ENCODE measurements at regions not wholly inside any gene's neighbourhood (a gene's known extent, or its start where the extent isn't known, plus 50 kb on each side); places are given as distances from the start of the nearest gene placed in this dataset.
"Not testable (repeated sequence)": the region's sequence is repeated elsewhere in the genome, so short reads cannot be mapped to it uniquely, and the experiment has no call there.

GRCh38 chr6:164720-165119, 127.6 kb upstream of the DUSP22 start:
- Histone ChIP-seq H3K27me3 (ENCODE audit: insufficient read depth, low read length) (no peaks in the 10 kb centered on the region), H3K9me3 (ENCODE audit: insufficient read depth, low read depth, low read length) (no peaks in the 10 kb centered on the region), H3K9ac (ENCODE audit: low read depth, low read length) (no peak overlapping the region), H3K27ac (ENCODE audit: low read length) (no peak overlapping the region), H3K4me1 (ENCODE audit: insufficient read depth, low read length) (no peaks in the 10 kb centered on the region), H3K36me3 (ENCODE audit: insufficient read depth, low read depth, low read length) (no peaks in the 10 kb centered on the region), H3K4me3 (ENCODE audit: low read length) (no peak overlapping the region)

- no peaks in the 10 kb centered on the region for H3K4me1 ChIP-seq (ENCODE audit: insufficient read depth, low read length)
- no peak overlapping the region for H3K27ac ChIP-seq (ENCODE audit: low read length)
- no peak overlapping the region for H3K4me3 ChIP-seq (ENCODE audit: low read length)
- no peaks in the 10 kb centered on the region for H3K9me3 ChIP-seq (ENCODE audit: insufficient read depth, low read depth, low read length)
- no peaks in the 10 kb centered on the region for H3K27me3 ChIP-seq (ENCODE audit: insufficient read depth, low read length)
- no peak overlapping the region for H3K9ac ChIP-seq (ENCODE audit: low read depth, low read length)
- no peaks in the 10 kb centered on the region for H3K36me3 ChIP-seq (ENCODE audit: insufficient read depth, low read depth, low read length)
Observed at GRCh38 chr6:165263-165662, 127.0 kb upstream of the DUSP22 start.

DNA sequence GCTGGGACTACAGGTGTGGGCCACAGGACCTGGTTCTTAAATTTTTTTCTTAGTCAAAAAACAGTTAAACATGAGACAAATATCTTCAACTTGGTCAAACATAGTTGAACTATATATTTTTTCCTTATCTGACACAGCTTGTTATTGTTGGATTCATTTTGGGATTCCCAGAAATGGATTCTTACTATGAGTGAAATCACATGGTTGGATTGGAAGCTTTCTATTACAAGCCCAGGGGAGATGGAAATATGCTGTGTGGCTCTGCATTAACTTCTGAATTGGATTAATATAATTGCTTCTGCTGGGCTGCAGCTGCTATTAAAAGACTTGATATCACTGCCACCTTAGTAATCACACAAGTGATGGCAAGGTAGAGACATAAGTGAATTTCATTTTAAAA, 126.4 kb upstream of the DUSP22 start:
- no peaks in the 10 kb centered on the region for H3K36me3 ChIP-seq (ENCODE audit: insufficient read depth, low read depth, low read length)
- H3K27ac ChIP-seq (ENCODE audit: low read length), result no peak overlapping the region

GRCh38 chr6:168865-169455, 123.3 kb upstream of the DUSP22 start:
- no peaks in the 10 kb centered on the region for H3K9me3 ChIP-seq (ENCODE audit: insufficient read depth, low read depth, low read length)
- H3K4me1 ChIP-seq (ENCODE audit: insufficient read depth, low read length), result no peaks in the 10 kb centered on the region
- no peaks in the 10 kb centered on the region for H3K27me3 ChIP-seq (ENCODE audit: insufficient read depth, low read length)
- no peak overlapping the region for H3K9ac ChIP-seq (ENCODE audit: low read depth, low read length)
- no peak overlapping the region for H3K4me3 ChIP-seq (ENCODE audit: low read length)
- no peak overlapping the region for H3K27ac ChIP-seq (ENCODE audit: low read length)
- H3K36me3 ChIP-seq (ENCODE audit: insufficient read depth, low read depth, low read length), result no peaks in the 10 kb centered on the region

More for the DNA sequence above, 126.4 kb upstream of the DUSP22 start:
- Histone ChIP-seq H3K9me3 (ENCODE audit: insufficient read depth, low read depth, low read length) (no peaks in the 10 kb centered on the region), H3K9ac (ENCODE audit: low read depth, low read length) (no peak overlapping the region), H3K4me1 (ENCODE audit: insufficient read depth, low read length) (no peaks in the 10 kb centered on the region), H3K4me3 (ENCODE audit: low read length) (no peak overlapping the region), H3K27me3 (ENCODE audit: insufficient read depth, low read length) (no peaks in the 10 kb centered on the region)

- H3K27ac ChIP-seq (ENCODE audit: low read length), result no peak overlapping the region
Observed at GRCh38 chr6:174036-174435, 118.3 kb upstream of the DUSP22 start.

GRCh38 chr6:175680-176079, 116.6 kb upstream of the DUSP22 start:
- Histone ChIP-seq H3K36me3 (ENCODE audit: insufficient read depth, low read depth, low read length) (no peaks in the 10 kb centered on the region), H3K4me1 (ENCODE audit: insufficient read depth, low read length) (no peaks in the 10 kb centered on the region), H3K9me3 (ENCODE audit: insufficient read depth, low read depth, low read length) (peaks cover 13% of the 10 kb centered on the region; the same call in 1 of the 2 replicates), H3K27me3 (ENCODE audit: insufficient read depth, low read length) (no peaks in the 10 kb centered on the region), H3K9ac (ENCODE audit: low read depth, low read length) (no peak overlapping the region), H3K4me3 (ENCODE audit: low read length) (no peak overlapping the region), H3K27ac (ENCODE audit: low read length) (no peak overlapping the region)

More at GRCh38 chr6:174036-174435, 118.3 kb upstream of the DUSP22 start:
- no peaks in the 10 kb centered on the region for H3K27me3 ChIP-seq (ENCODE audit: insufficient read depth, low read length)
- no peaks in the 10 kb centered on the region for H3K36me3 ChIP-seq (ENCODE audit: insufficient read depth, low read depth, low read length)
- no peak overlapping the region for H3K4me3 ChIP-seq (ENCODE audit: low read length)
- peaks cover 13% of the 10 kb centered on the region; the same call in 1 of the 2 replicates for H3K9me3 ChIP-seq (ENCODE audit: insufficient read depth, low read depth, low read length)
- H3K4me1 ChIP-seq (ENCODE audit: insufficient read depth, low read length), result no peaks in the 10 kb centered on the region
- H3K9ac ChIP-seq (ENCODE audit: low read depth, low read length), result no peak overlapping the region

DNA sequence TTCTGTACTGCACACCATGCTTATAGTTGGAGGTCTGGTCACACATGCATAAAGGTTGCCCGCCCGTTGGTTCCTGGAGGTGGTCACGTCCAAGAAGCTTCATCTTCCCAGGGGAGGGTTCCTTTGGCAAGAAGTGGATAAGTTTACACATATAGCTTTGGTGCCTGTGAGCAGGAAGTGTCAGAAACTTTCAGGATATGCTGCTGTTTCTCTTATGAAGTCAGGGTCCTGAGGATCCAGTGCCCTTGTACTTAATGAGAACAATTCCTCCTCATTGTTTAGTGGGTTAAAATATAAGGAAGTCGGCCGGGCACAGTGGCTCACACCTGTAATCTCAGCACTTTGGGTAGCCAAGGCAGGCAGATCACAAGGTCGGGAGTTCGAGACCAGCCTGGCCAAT, 115.5 kb upstream of the DUSP22 start:
- Histone ChIP-seq H3K4me3 (ENCODE audit: low read length) (no peak overlapping the region), H3K27ac (ENCODE audit: low read length) (no peak overlapping the region), H3K9me3 (ENCODE audit: insufficient read depth, low read depth, low read length) (peaks cover 13% of the 10 kb centered on the region; the same call in 1 of the 2 replicates), H3K4me1 (ENCODE audit: insufficient read depth, low read length) (no peaks in the 10 kb centered on the region), H3K27me3 (ENCODE audit: insufficient read depth, low read length) (no peaks in the 10 kb centered on the region), H3K9ac (ENCODE audit: low read depth, low read length) (no peak overlapping the region), H3K36me3 (ENCODE audit: insufficient read depth, low read depth, low read length) (no peaks in the 10 kb centered on the region)

GRCh38 chr6:178119-178518, 114.2 kb upstream of the DUSP22 start:
- Histone ChIP-seq H3K36me3 (ENCODE audit: insufficient read depth, low read depth, low read length) (no peaks in the 10 kb centered on the region), H3K4me1 (ENCODE audit: insufficient read depth, low read length) (no peaks in the 10 kb centered on the region), H3K27ac (ENCODE audit: low read length) (no peak overlapping the region), H3K9me3 (ENCODE audit: insufficient read depth, low read depth, low read length) (peaks cover 13% of the 10 kb centered on the region; the same call in 1 of the 2 replicates), H3K27me3 (ENCODE audit: insufficient read depth, low read length) (no peaks in the 10 kb centered on the region), H3K9ac (ENCODE audit: low read depth, low read length) (no peak overlapping the region), H3K4me3 (ENCODE audit: low read length) (no peak overlapping the region)

- not testable (repeated sequence) for H3K36me3 ChIP-seq (ENCODE audit: insufficient read depth, low read depth, low read length); H3K4me3 ChIP-seq (ENCODE audit: low read length); H3K9ac ChIP-seq (ENCODE audit: low read depth, low read length); H3K4me1 ChIP-seq (ENCODE audit: insufficient read depth, low read length); H3K27ac ChIP-seq (ENCODE audit: low read length); H3K27me3 ChIP-seq (ENCODE audit: insufficient read depth, low read length)
- peaks cover 13% of the 10 kb centered on the region; the same call in 1 of the 2 replicates for H3K9me3 ChIP-seq (ENCODE audit: insufficient read depth, low read depth, low read length)
Observed at GRCh38 chr6:178929-179328, 113.4 kb upstream of the DUSP22 start.

GRCh38 chr6:179340-179950, 112.8 kb upstream of the DUSP22 start:
- Histone ChIP-seq H3K27me3 (ENCODE audit: insufficient read depth, low read length) (no peaks in the 10 kb centered on the region), H3K4me1 (ENCODE audit: insufficient read depth, low read length) (no peaks in the 10 kb centered on the region), H3K9ac (ENCODE audit: low read depth, low read length) (no peak overlapping the region)

DNA sequence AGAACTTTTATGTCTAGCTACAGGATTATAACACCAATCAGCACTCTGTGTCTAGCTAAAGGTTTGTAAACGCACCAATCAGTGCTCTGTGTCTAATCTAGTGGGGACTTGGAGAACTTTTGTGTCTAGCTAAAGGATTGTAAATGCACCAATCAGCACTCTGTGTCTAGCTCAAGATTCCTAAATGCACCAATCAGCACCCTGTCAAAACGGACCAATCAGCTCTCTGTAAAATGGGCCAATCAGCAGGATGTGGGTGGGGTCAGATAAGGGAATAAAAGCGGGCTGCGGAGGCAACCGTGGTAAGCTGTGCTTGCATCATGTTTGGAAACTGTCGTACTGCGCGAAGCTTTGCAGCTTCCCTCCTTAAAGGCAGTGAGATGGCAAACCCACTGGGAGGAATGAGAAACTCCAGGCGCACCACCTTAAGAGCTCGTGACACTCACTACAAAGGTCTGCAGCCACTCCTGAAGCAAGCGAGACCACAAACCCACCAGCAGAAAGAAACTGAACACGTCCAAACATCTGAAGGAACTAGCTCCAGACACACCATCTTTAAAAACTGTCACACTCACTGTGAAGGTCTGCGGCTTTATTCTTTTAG, 112.1 kb upstream of the DUSP22 start:
- H3K9ac ChIP-seq (ENCODE audit: low read depth, low read length); H3K27me3 ChIP-seq (ENCODE audit: insufficient read depth, low read length); H3K36me3 ChIP-seq (ENCODE audit: insufficient read depth, low read depth, low read length); H3K27ac ChIP-seq (ENCODE audit: low read length); H3K4me3 ChIP-seq (ENCODE audit: low read length); H3K4me1 ChIP-seq (ENCODE audit: insufficient read depth, low read length): not testable (repeated sequence)
- peaks cover 13% of the 10 kb centered on the region; the same call in 1 of the 2 replicates for H3K9me3 ChIP-seq (ENCODE audit: insufficient read depth, low read depth, low read length)

More at GRCh38 chr6:179340-179950, 112.8 kb upstream of the DUSP22 start:
- Histone ChIP-seq H3K36me3 (ENCODE audit: insufficient read depth, low read depth, low read length) (no peaks in the 10 kb centered on the region), H3K4me3 (ENCODE audit: low read length) (no peak overlapping the region), H3K9me3 (ENCODE audit: insufficient read depth, low read depth, low read length) (peaks cover 13% of the 10 kb centered on the region; the same call in 1 of the 2 replicates), H3K27ac (ENCODE audit: low read length) (no peak overlapping the region)

Data from iPS-20b (cell line).